H1 (cell line): ENCODE measurements at regions not wholly inside any gene's neighbourhood (a gene's known extent, or its start where the extent isn't known, plus 50 kb on each side); places are given as distances from the start of the nearest gene placed in this dataset.

Experiments
- CTCF ChIA-PET: fragments of 300-600 bp; sonication (Branson Sonifier 250); formaldehyde crosslinking; loops from one replicate; lab custom pipeline; 2021; ENCODE audit not compliant: partially characterized antibody; lab: Charles Lee
- POLR2A ChIA-PET: fragments of 300-600 bp; sonication (Branson Sonifier 250); formaldehyde crosslinking; loops from one replicate; lab custom pipeline; 2021; ENCODE audit warnings: inconsistent platforms; ENCODE audit not compliant: partially characterized antibody; lab: Charles Lee
- DNase-seq, 2 experiments: peaks; one replicate each; pipeline versions ENCODE4 v3.0.0 to v3.0.0-alpha.2; 2010 to 2022; ENCODE audit warnings: low spot score in 2 of 2, low read depth in 1 of 2, mixed read lengths in 1 of 2
- FAIRE-seq: peaks from 2 replicates; lab custom pipeline; 2011; peaks lifted over from hg19 to GRCh38; lab: Jason Lieb, UNC
- H2AFZ ChIP-seq: 2 replicates; pipeline ENCODE4 v1.8.1; 2012; ENCODE audit warnings: low read length, inconsistent platforms
- H2AK5ac ChIP-seq: 2 replicates; pipeline ENCODE4 v1.6.1; 2013; ENCODE audit warnings: low read depth, low read length
- H2BK120ac ChIP-seq: replicated peaks from 2 replicates; pipeline ENCODE3; 2013; ENCODE audit warnings: low read depth, low read length, inconsistent platforms
- H2BK12ac ChIP-seq: 2 replicates; pipeline ENCODE4 v1.6.1; 2013; ENCODE audit warnings: low read depth, low read length
- H2BK15ac ChIP-seq: 2 replicates; pipeline ENCODE4 v1.6.1; 2013; ENCODE audit warnings: low read length
- H2BK20ac ChIP-seq: 2 replicates; pipeline ENCODE4 v1.6.1; 2013; ENCODE audit warnings: low read length
- H2BK5ac ChIP-seq: 2 replicates; pipeline ENCODE4 v1.6.1; 2013; ENCODE audit warnings: low read depth, low read length
- H3K14ac ChIP-seq: 2 replicates; pipeline ENCODE4 v1.6.1; 2013; ENCODE audit warnings: inconsistent platforms; ENCODE audit not compliant: insufficient read length
- H3K18ac ChIP-seq: 2 replicates; pipeline ENCODE4 v1.6.1; 2013; ENCODE audit warnings: low read length; ENCODE audit errors: extremely low read depth
- H3K23ac ChIP-seq: 2 replicates; pipeline ENCODE4 v1.6.1; 2013; ENCODE audit warnings: inconsistent platforms; ENCODE audit not compliant: insufficient read length
- H3K23me2 ChIP-seq: 2 replicates; pipeline ENCODE4 v1.6.1; 2013; ENCODE audit warnings: low read depth, low read length
- H3K27ac ChIP-seq: 2 replicates; pipeline ENCODE4 v1.6.1; 2011; ENCODE audit warnings: low read depth, low read length, inconsistent platforms
- H3K27me3 ChIP-seq, 4 experiments: replicated peaks in 1 of 4; 1 replicate in 1 of 4; 2 replicates in 3 of 4; pipeline versions ENCODE4 v1.6.1 to v1.8.1; 2011 to 2013; ENCODE audit warnings: low read length in 3 of 4, mild to moderate bottlenecking in 3 of 4, inconsistent platforms in 2 of 4, mixed read lengths in 2 of 4, moderate library complexity in 1 of 4; ENCODE audit not compliant: control insufficient read depth in 3 of 4, insufficient read depth in 3 of 4; ENCODE audit errors: extremely low read depth in 1 of 4
- H3K36me3 ChIP-seq, 4 experiments: 2 replicates each; pipeline versions ENCODE4 v1.6.1 to v1.8.1; 2011 to 2013; ENCODE audit warnings: mild to moderate bottlenecking in 4 of 4, low read length in 3 of 4, moderate library complexity in 2 of 4, control low read depth in 1 of 4, inconsistent platforms in 1 of 4; ENCODE audit not compliant: insufficient read depth in 4 of 4, control insufficient read depth in 2 of 4
- H3K4ac ChIP-seq: replicated peaks from 2 replicates; pipeline ENCODE3; 2013; ENCODE audit warnings: low read length, low read depth, mixed read lengths, inconsistent platforms; ENCODE audit not compliant: insufficient read length
- H3K4me1 ChIP-seq, 4 experiments: replicated peaks in 1 of 4; 1 replicate in 1 of 4; 2 replicates in 3 of 4; pipeline versions ENCODE4 v1.6.1 to v1.8.1; 2011 to 2013; ENCODE audit warnings: low read length in 3 of 4, inconsistent platforms in 2 of 4, mixed read lengths in 1 of 4; ENCODE audit not compliant: insufficient read depth in 4 of 4, control insufficient read depth in 3 of 4
- H3K4me2 ChIP-seq, 2 experiments: 2 replicates each; pipeline versions ENCODE4 v1.6.1 to v1.8.1; 2011 to 2013; ENCODE audit warnings: low read depth in 2 of 2, low read length in 2 of 2, control low read depth in 1 of 2, inconsistent platforms in 1 of 2, mild to moderate bottlenecking in 1 of 2; ENCODE audit not compliant: insufficient read depth in 1 of 2
- H3K4me3 ChIP-seq, 4 experiments: fragments of 200-600, 300-600 bp in 1 of 4; sonication (generic), shearing (Covaris generic), sonication (Bioruptor Twin) in 1 of 4; 2 replicates each; pipeline versions ENCODE4 v1.5.1 to v1.8.1; 2011 to 2016; ENCODE audit warnings: low read length in 4 of 4, low read depth in 3 of 4, control low read depth in 2 of 4, inconsistent platforms in 2 of 4, mild to moderate bottlenecking in 2 of 4, mixed read lengths in 1 of 4, moderate library complexity in 1 of 4; ENCODE audit not compliant: insufficient read depth in 2 of 4; ENCODE audit errors: extremely low read depth in 1 of 4
- H3K56ac ChIP-seq: replicated peaks from 2 replicates; pipeline ENCODE3; 2013; ENCODE audit warnings: low read depth, mild to moderate bottlenecking, mixed read lengths, low read length, inconsistent platforms; ENCODE audit not compliant: insufficient read length
- H3K79me1 ChIP-seq: 2 replicates; pipeline ENCODE4 v1.6.1; 2013; ENCODE audit warnings: low read depth, low read length, control low read depth
- H3K79me2 ChIP-seq, 2 experiments: 2 replicates each; pipeline versions ENCODE4 v1.6.1 to v1.8.1; 2012 to 2013; ENCODE audit warnings: low read length in 2 of 2, mild to moderate bottlenecking in 2 of 2, inconsistent platforms in 1 of 2; ENCODE audit not compliant: insufficient read depth in 2 of 2, control insufficient read depth in 1 of 2
- H3K9ac ChIP-seq, 4 experiments: replicated peaks in 1 of 4; 1 replicate in 1 of 4; 2 replicates in 3 of 4; pipeline versions ENCODE4 v1.6.1 to v1.8.1; 2011 to 2013; ENCODE audit warnings: low read depth in 3 of 4, low read length in 3 of 4, control low read depth in 2 of 4, mild to moderate bottlenecking in 2 of 4, moderate library complexity in 2 of 4, inconsistent platforms in 1 of 4; ENCODE audit errors: extremely low read depth in 1 of 4
- H3K9me3 ChIP-seq, 2 experiments: 2 replicates each; pipeline versions ENCODE4 v1.6.1 to v1.8.1; 2012 to 2013; ENCODE audit warnings: mild to moderate bottlenecking in 2 of 2, moderate library complexity in 2 of 2, control low read depth in 1 of 2, inconsistent platforms in 1 of 2, low read depth in 1 of 2, low read length in 1 of 2, mixed read lengths in 1 of 2; ENCODE audit not compliant: insufficient read depth in 2 of 2
- H4K20me1 ChIP-seq, 2 experiments: replicated peaks in 1 of 2; 2 replicates each; pipeline versions ENCODE3 to v1.8.1; 2011 to 2013; ENCODE audit warnings: inconsistent platforms in 2 of 2, low read length in 2 of 2, mild to moderate bottlenecking in 1 of 2; ENCODE audit not compliant: insufficient read depth in 2 of 2, control insufficient read depth in 1 of 2
- H4K5ac ChIP-seq: 2 replicates; pipeline ENCODE4 v1.6.1; 2013; ENCODE audit warnings: low read length, low read depth, mixed read lengths, inconsistent platforms; ENCODE audit not compliant: insufficient read length
- H4K8ac ChIP-seq: 2 replicates; pipeline ENCODE4 v1.8.0; 2013; ENCODE audit warnings: mild to moderate bottlenecking, moderate library complexity, low read length, inconsistent platforms; ENCODE audit not compliant: insufficient read depth; ENCODE audit errors: extremely low read depth
- H4K91ac ChIP-seq: replicated peaks from 2 replicates; pipeline ENCODE3; 2013; ENCODE audit warnings: low read length, mixed read lengths, inconsistent platforms; ENCODE audit not compliant: insufficient read length
- CBX8 ChIP-seq: fragments of 300-800, 300-1000 bp; sonication (generic); IDR thresholded peaks from 2 replicates; pipeline ENCODE4 v1.7.1; 2016; ENCODE audit warnings: low read depth, low read length, borderline replicate concordance
- CHD1 ChIP-seq: IDR thresholded peaks from 2 replicates; pipeline ENCODE4 v1.6.1; 2012; ENCODE audit warnings: low read depth, low read length, improper control_type of control experiment
- CREB1 ChIP-seq: IDR thresholded peaks from 2 replicates; pipeline ENCODE4 v1.6.1; 2012; ENCODE audit warnings: inconsistent platforms
- FOSL1 ChIP-seq: IDR thresholded peaks from 2 replicates; pipeline ENCODE4 v1.6.1; 2011; ENCODE audit warnings: mild to moderate bottlenecking, low read depth, low read length, moderate library complexity; ENCODE audit not compliant: insufficient read depth
- KDM4A ChIP-seq: IDR thresholded peaks from one replicate; pipeline ENCODE4 v1.7.1; 2012; ENCODE audit warnings: low read depth, mild to moderate bottlenecking, moderate library complexity, low read length, inconsistent platforms; ENCODE audit not compliant: severe bottlenecking
- RAD21 ChIP-seq, 2 experiments: IDR thresholded peaks in 1 of 2; conservative IDR thresholded peaks in 1 of 2; 2 replicates each; pipeline ENCODE4 v1.6.1; 2011; ENCODE audit warnings: low read depth in 2 of 2, low read length in 2 of 2, improper control_type of control experiment in 1 of 2, inconsistent platforms in 1 of 2, mild to moderate bottlenecking in 1 of 2, moderate library complexity in 1 of 2
- RNF2 ChIP-seq: fragments of 200-900, 300-1000 bp; sonication (generic); IDR thresholded peaks from 2 replicates; pipeline ENCODE4 v1.7.1; 2016; ENCODE audit warnings: borderline replicate concordance, low read depth, mild to moderate bottlenecking, antibody characterized with exemption, low read length; ENCODE audit not compliant: poor library complexity, severe bottlenecking; ENCODE audit errors: missing control alignments
- RXRA ChIP-seq: IDR thresholded peaks from 2 replicates; pipeline ENCODE4 v1.6.1; 2011; ENCODE audit warnings: low read depth, mild to moderate bottlenecking, low read length, moderate library complexity; ENCODE audit not compliant: insufficient read depth
- SP1 ChIP-seq: IDR thresholded peaks from 2 replicates; pipeline ENCODE4 v1.6.1; 2011; ENCODE audit warnings: low read depth, low read length
- SUZ12 ChIP-seq: fragments of 200-600 bp; sonication (generic); IDR thresholded peaks from 2 replicates; pipeline ENCODE4 v1.6.1; 2012; ENCODE audit warnings: mild to moderate bottlenecking, inconsistent platforms, low read length, moderate library complexity, mixed read lengths
- TAF1 ChIP-seq: IDR thresholded peaks from 2 replicates; pipeline ENCODE4 v1.6.1; 2011; ENCODE audit warnings: mild to moderate bottlenecking, low read depth, low read length
- WGBS, 2 experiments: shearing (Covaris generic) in 1 of 2; methylation state at CpG; one replicate each; pipeline versions ENCODE4 v1.1.6 to v1.1.7; 2013 to 2015; ENCODE audit warnings: low lambda C conversion rate in 2 of 2, mixed read lengths in 2 of 2, inconsistent platforms in 1 of 2, low coverage in 1 of 2, missing lambda C conversion rate in 1 of 2; ENCODE audit not compliant: insufficient replicate concordance in 2 of 2, insufficient coverage in 1 of 2, insufficient read length in 1 of 2; ENCODE audit errors: extremely low coverage in 1 of 2, missing lambda C conversion rate in 1 of 2; 5-methylcytosine and 5-hydroxymethylcytosine counted together

GRCh38 chr2:137799600-137799999 is 164.7 kb upstream of the HNMT start:
- Histone ChIP-seq H3K56ac (no peak overlapping the region), H2BK12ac (no peak overlapping the region), H4K20me1 (no peaks in the 10 kb centered on the region), H3K9ac (no peak overlapping the region), H4K8ac (no peak overlapping the region), H2AK5ac (no peak overlapping the region), H2AFZ (no peak overlapping the region), H3K4me3 (no peak overlapping the region), H3K79me2 (no peaks in the 10 kb centered on the region), H3K79me1 (no peaks in the 10 kb centered on the region), H2BK15ac (no peak overlapping the region), H3K23ac (no peak overlapping the region), H3K23me2 (no peaks in the 10 kb centered on the region), H2BK5ac (no peak overlapping the region), H3K14ac (no peak overlapping the region), H3K4ac (no peak overlapping the region), H2BK120ac (no peak overlapping the region), H3K4me1 (no peaks in the 10 kb centered on the region), H4K5ac (no peak overlapping the region), H4K91ac (no peak overlapping the region), H3K4me2 (no peak overlapping the region), H3K27ac (no peak overlapping the region), H2BK20ac (no peak overlapping the region), H3K27me3 (no peaks in the 10 kb centered on the region)
- 89% methylated on average over 5 of the region's 5 CpGs; no CpG with 5 or more reads in 1 of the 2 experiments for WGBS, 2 experiments
- FAIRE-seq (no peak), DNase-seq (no peak)
- ChIA-PET POLR2A (no interaction called here), CTCF (interaction anchor here (0.7 kb wide), 1 partner anchor 13 kb away, joined by 3 read pairs; no protein-coding TSS in a partner anchor)
- no peak for TF ChIP-seq KDM4A
- no peak for TF ChIP-seq FOSL1
- TF ChIP-seq SUZ12, result no peak
- TF ChIP-seq SP1, result no peak
- no peak for TF ChIP-seq CHD1
- TF ChIP-seq RXRA, result no peak
- TF ChIP-seq CBX8, result no peak
- no peak for TF ChIP-seq RNF2
- TF ChIP-seq CREB1, result no peak
- no peak for TF ChIP-seq RAD21 (IDR thresholded peaks at IDR 0.05 in 1 of 2, conservative IDR thresholded peaks at IDR 0.05 in 1 of 2; ENCODE audit: low read depth in 2 of 2, low read length in 2 of 2)
- no peak for TF ChIP-seq TAF1
- TF ChIP-seq, all 59 proteins: peak for 0
- Histone ChIP-seq H3K9me3 (peaks cover 13 to 16% of the 10 kb centered on the region in 2 experiments; a peak in 3 of 4 replicates), H3K36me3 (no peaks in the 10 kb centered on the region), H3K18ac (no peak overlapping the region)
